Fibroblast of mammary gland (primary cell): ENCODE measurements at regions not wholly inside any gene's neighbourhood (a gene's known extent, or its start where the extent isn't known, plus 50 kb on each side); places are given as distances from the start of the nearest gene placed in this dataset.

ENCODE experiments used
- DNase-seq: peaks from one replicate; pipeline ENCODE4 v3.0.0-alpha.2; 2010; ENCODE audit warnings: low read depth
- H3K4me3 ChIP-seq: 2 replicates; pipeline ENCODE4 v1.5.1; 2011; ENCODE audit warnings: low read depth, mild to moderate bottlenecking, low read length, moderate library complexity; ENCODE audit not compliant: control insufficient read depth
- TF ChIP-seq, protein P1 (sequence below): conservative IDR thresholded peaks from 2 replicates; pipeline ENCODE4 v1.5.1; 2011; ENCODE audit warnings: low read depth, low read length, inconsistent platforms; ENCODE audit not compliant: control insufficient read depth, insufficient read depth

DNA sequence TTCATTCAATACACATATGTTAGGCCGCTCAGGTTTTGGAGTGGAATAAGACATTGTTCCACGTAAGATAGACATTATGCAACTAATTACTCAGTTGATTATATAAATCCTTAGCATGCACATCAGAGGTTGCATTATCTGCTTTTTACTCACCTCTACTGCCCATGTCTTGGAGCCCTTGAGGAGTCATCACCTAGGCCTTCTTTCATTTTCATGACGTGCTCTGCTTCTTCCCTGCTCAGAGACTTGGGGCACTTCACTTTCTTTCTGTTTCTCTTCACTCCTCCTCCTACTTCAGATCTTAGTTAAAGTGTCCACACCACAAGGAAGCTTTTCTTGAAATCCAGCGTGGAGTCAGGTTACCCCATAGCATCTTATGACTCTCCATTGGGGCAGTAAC, 241.1 kb downstream of the TLR4 start:
- TF ChIP-seq, protein P1, sequence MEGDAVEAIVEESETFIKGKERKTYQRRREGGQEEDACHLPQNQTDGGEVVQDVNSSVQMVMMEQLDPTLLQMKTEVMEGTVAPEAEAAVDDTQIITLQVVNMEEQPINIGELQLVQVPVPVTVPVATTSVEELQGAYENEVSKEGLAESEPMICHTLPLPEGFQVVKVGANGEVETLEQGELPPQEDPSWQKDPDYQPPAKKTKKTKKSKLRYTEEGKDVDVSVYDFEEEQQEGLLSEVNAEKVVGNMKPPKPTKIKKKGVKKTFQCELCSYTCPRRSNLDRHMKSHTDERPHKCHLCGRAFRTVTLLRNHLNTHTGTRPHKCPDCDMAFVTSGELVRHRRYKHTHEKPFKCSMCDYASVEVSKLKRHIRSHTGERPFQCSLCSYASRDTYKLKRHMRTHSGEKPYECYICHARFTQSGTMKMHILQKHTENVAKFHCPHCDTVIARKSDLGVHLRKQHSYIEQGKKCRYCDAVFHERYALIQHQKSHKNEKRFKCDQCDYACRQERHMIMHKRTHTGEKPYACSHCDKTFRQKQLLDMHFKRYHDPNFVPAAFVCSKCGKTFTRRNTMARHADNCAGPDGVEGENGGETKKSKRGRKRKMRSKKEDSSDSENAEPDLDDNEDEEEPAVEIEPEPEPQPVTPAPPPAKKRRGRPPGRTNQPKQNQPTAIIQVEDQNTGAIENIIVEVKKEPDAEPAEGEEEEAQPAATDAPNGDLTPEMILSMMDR, result no peak
- no peak overlapping the region for H3K4me3 ChIP-seq
- no peak for DNase-seq

DNA sequence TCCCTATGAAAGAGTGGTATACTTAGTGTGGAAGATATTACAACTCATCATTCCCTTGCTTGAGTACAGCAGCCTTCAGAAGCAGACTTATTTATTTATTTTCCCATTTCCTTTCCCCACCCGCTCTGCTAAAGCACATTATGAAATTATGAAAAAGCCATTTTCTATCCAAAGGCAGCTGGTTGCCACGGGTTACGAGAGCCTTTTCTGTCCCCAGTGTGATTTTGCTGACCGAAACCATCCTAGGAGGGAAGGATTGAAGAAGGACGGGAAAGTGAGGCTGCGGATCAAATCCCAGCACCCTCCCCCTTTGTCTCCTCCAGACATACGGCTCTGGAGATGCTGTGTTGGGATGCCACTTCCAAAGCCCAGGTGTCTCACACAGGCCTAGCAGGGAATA, 246.9 kb downstream of the TLR4 start:
- H3K4me3 ChIP-seq, result no peak overlapping the region
- TF ChIP-seq, protein P1, result no peak
- no peak for DNase-seq

- DNase-seq, result no peak
- TF ChIP-seq, protein P1, result no peak
- no peak overlapping the region for H3K4me3 ChIP-seq
These were observed 248.4 kb downstream of the TLR4 start for GRCh38 chr9:117952581-117952980.

GRCh38 chr9:117957267-117957666, 253.1 kb downstream of the TLR4 start:
- DNase-seq, result no peak
- no peak overlapping the region for H3K4me3 ChIP-seq
- TF ChIP-seq, protein P1, result no peak

DNA sequence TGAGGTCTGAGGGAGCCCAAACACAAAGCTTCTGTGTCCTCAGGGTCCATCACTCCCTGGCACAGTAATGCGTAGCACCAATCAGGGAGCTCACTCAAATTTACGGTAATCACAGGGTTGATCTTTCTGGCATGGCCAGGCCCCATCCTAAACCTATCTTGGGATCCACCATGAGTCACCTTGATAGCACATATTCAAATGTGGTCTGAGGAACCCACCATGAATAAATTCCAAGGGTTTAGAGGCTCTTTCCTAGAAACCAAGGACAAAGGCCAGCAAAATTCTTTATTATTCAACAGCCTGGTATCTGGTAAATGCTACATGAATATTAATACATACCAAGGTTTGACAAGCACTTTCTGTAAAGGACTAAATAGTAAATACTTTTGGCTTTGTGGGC, 254.5 kb downstream of the TLR4 start:
- H3K4me3 ChIP-seq, result no peak overlapping the region
- no peak for DNase-seq
- TF ChIP-seq, protein P1, result no peak

DNA sequence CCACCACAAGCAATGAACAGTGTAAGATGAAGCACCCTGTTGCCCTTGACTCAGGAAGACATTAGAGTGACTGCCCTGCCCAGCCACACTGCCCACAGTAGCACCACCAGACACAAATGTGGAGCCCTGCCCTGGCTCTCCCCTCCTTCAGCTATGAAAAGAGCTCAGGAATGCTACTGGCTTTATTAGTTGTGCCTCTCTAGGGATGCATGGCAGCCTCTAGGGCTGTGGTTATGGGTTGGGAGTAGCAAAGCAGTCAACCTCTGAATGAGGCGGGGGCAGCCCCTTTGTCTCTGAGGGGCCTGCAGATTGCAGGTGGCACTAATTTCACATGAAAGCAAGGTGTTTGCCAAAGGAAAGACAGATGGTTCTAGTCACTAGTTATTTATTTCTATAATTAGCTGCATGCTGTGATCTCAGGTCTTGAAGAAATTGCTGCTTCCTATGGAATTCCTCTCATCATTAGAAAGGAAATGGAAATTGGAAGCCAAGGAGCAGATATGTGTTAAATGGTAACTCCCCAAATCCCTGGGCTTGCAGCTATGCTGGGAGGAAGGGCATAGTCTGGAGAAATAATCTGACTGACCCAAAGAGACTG, 259.4 kb downstream of the TLR4 start:
- DNase-seq, result no peak
- TF ChIP-seq, protein P1, result no peak
- no peak overlapping the region for H3K4me3 ChIP-seq
